HG03108 (cell line): ENCODE measurements at regions not wholly inside any gene's neighbourhood (a gene's known extent, or its start where the extent isn't known, plus 50 kb on each side); places are given as distances from the start of the nearest gene placed in this dataset.

Source experiments
- ATAC-seq: cut with Tn5 transposase; IDR thresholded peaks from one replicate; pipeline ENCODE4 v1.9.1; 2021; ENCODE audit warnings: moderate library complexity; ENCODE audit not compliant: unreplicated experiment

- no peak for ATAC-seq
Measured at GRCh38 chr11:10387206-10388083, 67.6 kb upstream of the AMPD3 start.

GRCh38 chr11:10388101-10388500, 67.0 kb upstream of the AMPD3 start:
- no peak for ATAC-seq

- ATAC-seq = no peak
Measured at GRCh38 chr11:10388574-10388973, 66.5 kb upstream of the AMPD3 start.

- no peak for ATAC-seq
Measured at GRCh38 chr11:10390375-10390774, 64.7 kb upstream of the AMPD3 start.

GRCh38 chr11:10392095-10393079, 62.7 kb upstream of the AMPD3 start:
- no peak for ATAC-seq

GRCh38 chr11:10394229-10395101, 60.6 kb upstream of the AMPD3 start:
- no peak for ATAC-seq

- no peak for ATAC-seq
Measured at GRCh38 chr11:10395166-10395897, 59.7 kb upstream of the AMPD3 start.

GRCh38 chr11:10396771-10397170, 58.3 kb upstream of the AMPD3 start:
- no peak for ATAC-seq

GRCh38 chr11:10397226-10397987, 57.7 kb upstream of the AMPD3 start:
- no peak for ATAC-seq

GRCh38 chr11:10398525-10398924, 56.5 kb upstream of the AMPD3 start:
- ATAC-seq = no peak

- ATAC-seq = no peak
Measured at GRCh38 chr11:10400856-10401255, 54.2 kb upstream of the AMPD3 start.

GRCh38 chr11:10401256-10401655, 53.8 kb upstream of the AMPD3 start:
- no peak for ATAC-seq

- no peak for ATAC-seq
Measured at GRCh38 chr11:10401696-10402392, 53.2 kb upstream of the AMPD3 start.
